ENCODE measurements at regions not wholly inside any gene's neighbourhood (a gene's known extent, or its start where the extent isn't known, plus 50 kb on each side); places are given as distances from the start of the nearest gene placed in this dataset.

DNA sequence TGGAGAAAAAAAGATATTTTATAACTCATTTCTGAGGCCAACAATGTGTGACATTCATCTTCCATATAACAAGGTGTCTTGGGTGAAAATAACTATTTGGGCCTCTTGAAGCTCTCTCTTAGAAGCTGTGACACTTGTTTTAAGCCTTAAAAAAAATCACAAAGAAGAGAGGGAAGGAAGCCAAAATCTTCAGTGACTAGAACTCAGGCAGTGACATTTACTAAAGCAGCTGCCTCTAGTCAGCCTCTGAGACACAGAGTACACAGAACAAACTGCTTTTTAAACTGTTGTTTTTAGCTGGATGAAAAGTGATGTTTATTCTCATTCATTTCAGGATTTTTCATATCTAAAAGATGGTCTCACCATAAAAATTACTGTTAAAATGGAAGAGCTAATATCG is 793.6 kb downstream of the GALC start:
- TF ChIP-seq, protein P1, sequence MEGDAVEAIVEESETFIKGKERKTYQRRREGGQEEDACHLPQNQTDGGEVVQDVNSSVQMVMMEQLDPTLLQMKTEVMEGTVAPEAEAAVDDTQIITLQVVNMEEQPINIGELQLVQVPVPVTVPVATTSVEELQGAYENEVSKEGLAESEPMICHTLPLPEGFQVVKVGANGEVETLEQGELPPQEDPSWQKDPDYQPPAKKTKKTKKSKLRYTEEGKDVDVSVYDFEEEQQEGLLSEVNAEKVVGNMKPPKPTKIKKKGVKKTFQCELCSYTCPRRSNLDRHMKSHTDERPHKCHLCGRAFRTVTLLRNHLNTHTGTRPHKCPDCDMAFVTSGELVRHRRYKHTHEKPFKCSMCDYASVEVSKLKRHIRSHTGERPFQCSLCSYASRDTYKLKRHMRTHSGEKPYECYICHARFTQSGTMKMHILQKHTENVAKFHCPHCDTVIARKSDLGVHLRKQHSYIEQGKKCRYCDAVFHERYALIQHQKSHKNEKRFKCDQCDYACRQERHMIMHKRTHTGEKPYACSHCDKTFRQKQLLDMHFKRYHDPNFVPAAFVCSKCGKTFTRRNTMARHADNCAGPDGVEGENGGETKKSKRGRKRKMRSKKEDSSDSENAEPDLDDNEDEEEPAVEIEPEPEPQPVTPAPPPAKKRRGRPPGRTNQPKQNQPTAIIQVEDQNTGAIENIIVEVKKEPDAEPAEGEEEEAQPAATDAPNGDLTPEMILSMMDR (IDR thresholded peaks at IDR 0.05; ENCODE audit: low read length), result no peak
- TF ChIP-seq EZH2 (optimal IDR thresholded peaks at IDR 0.05; ENCODE audit: low read depth, low read length) (no peak), EZH2phosphoT487 (IDR thresholded peaks at IDR 0.05; ENCODE audit: low read length) (no peak)
